WTC11 (cell line): ENCODE measurements at regions not wholly inside any gene's neighbourhood (a gene's known extent, or its start where the extent isn't known, plus 50 kb on each side); places are given as distances from the start of the nearest gene placed in this dataset.

Source experiments
- ATAC-seq: fragments of 200-7000 bp; cut with Tn5 transposase; 2 replicates; pipeline ENCODE4 v1.10.0; 2021; ENCODE audit warnings: mild to moderate bottlenecking, moderate library complexity
- CTCF ChIA-PET: fragments of 300-600 bp; sonication (Branson Sonifier 250); formaldehyde crosslinking; loops from one replicate; lab custom pipeline; 2021; ENCODE audit warnings: antibody characterized with exemption; lab: Charles Lee
- POLR2A ChIA-PET: fragments of 350-600 bp; sonication (Branson Sonifier 250); formaldehyde crosslinking; loops from one replicate; lab custom pipeline; 2021; ENCODE audit warnings: antibody characterized with exemption; lab: Charles Lee
- DNase-seq: peaks from one replicate; pipeline ENCODE4 v3.0.0; 2021; ENCODE audit warnings: low spot score
- H3K27ac Mint-ChIP-seq: 2 replicates; pipeline ENCODE4 v1.8.0; 2021; ENCODE audit warnings: mixed read lengths
- H3K27me3 Mint-ChIP-seq: 2 replicates; pipeline ENCODE4 v1.8.0; 2021; ENCODE audit warnings: low read depth, mild to moderate bottlenecking, moderate library complexity, mixed read lengths
- H3K36me3 Mint-ChIP-seq: 2 replicates; pipeline ENCODE4 v1.8.0; 2021; ENCODE audit warnings: mixed read lengths
- H3K4me1 Mint-ChIP-seq: 2 replicates; pipeline ENCODE4 v1.8.0; 2022; ENCODE audit warnings: mixed read lengths
- H3K4me3 Mint-ChIP-seq: 2 replicates; pipeline ENCODE4 v1.8.0; 2021; ENCODE audit warnings: mild to moderate bottlenecking, moderate library complexity, mixed read lengths
- H3K9me3 Mint-ChIP-seq: 2 replicates; pipeline ENCODE4 v1.8.0; 2021; ENCODE audit warnings: mixed read lengths
- ESRRA ChIP-seq: sonication (generic); formaldehyde crosslinking; IDR thresholded peaks from 2 replicates; pipeline ENCODE4 v1.8.1; 2022; ENCODE audit warnings: mild to moderate bottlenecking, missing genetic modification reagents, borderline replicate concordance
- FOXJ3 ChIP-seq: sonication (generic); formaldehyde crosslinking; IDR thresholded peaks from 2 replicates; pipeline ENCODE4 v1.9.0; 2021; ENCODE audit warnings: missing genetic modification reagents, mild to moderate bottlenecking, borderline replicate concordance
- MXD4 ChIP-seq: fragments of 250-450 bp; sonication (Bioruptor Pico); IDR thresholded peaks from 2 replicates; pipeline ENCODE4 v1.8.0; 2021; ENCODE audit warnings: mild to moderate bottlenecking, moderate library complexity, borderline replicate concordance
- NR1H2 ChIP-seq: sonication (generic); formaldehyde crosslinking; IDR thresholded peaks from 2 replicates; pipeline ENCODE4 v1.9.0; 2021; ENCODE audit warnings: mild to moderate bottlenecking, moderate library complexity, missing genetic modification reagents
- NR2C2 ChIP-seq: sonication (generic); formaldehyde crosslinking; IDR thresholded peaks from 2 replicates; pipeline ENCODE4 v1.8.0; 2022; ENCODE audit warnings: mild to moderate bottlenecking, missing genetic modification reagents
- PRRX2 ChIP-seq: fragments of 250-450 bp; sonication (Bioruptor Pico); IDR thresholded peaks from 2 replicates; pipeline ENCODE4 v1.8.0; 2021; ENCODE audit warnings: mild to moderate bottlenecking
- SMAD3 ChIP-seq: sonication (generic); formaldehyde crosslinking; IDR thresholded peaks from 2 replicates; pipeline ENCODE4 v1.8.0; 2022; ENCODE audit warnings: missing genetic modification reagents, mild to moderate bottlenecking, borderline replicate concordance
- SP1 ChIP-seq: sonication (generic); formaldehyde crosslinking; conservative IDR thresholded peaks from 2 replicates; pipeline ENCODE4 v1.8.1; 2022; ENCODE audit warnings: missing genetic modification reagents
- TEAD1 ChIP-seq: sonication (generic); formaldehyde crosslinking; IDR thresholded peaks from 2 replicates; pipeline ENCODE4 v1.8.0; 2022; ENCODE audit warnings: mild to moderate bottlenecking, missing genetic modification reagents
- ZBTB21 ChIP-seq: sonication (generic); formaldehyde crosslinking; IDR thresholded peaks from 2 replicates; pipeline ENCODE4 v1.8.1; 2023; ENCODE audit warnings: mild to moderate bottlenecking, missing genetic modification reagents, borderline replicate concordance
- ZNF138 ChIP-seq: sonication (generic); formaldehyde crosslinking; conservative IDR thresholded peaks from 2 replicates; pipeline ENCODE4 v1.8.1; 2022; ENCODE audit warnings: mild to moderate bottlenecking, moderate library complexity, missing genetic modification reagents
- ZNF423 ChIP-seq: fragments of 250-450 bp; sonication (Bioruptor Pico); IDR thresholded peaks from 2 replicates; pipeline ENCODE4 v2.1.2; 2022; ENCODE audit warnings: mild to moderate bottlenecking, moderate library complexity
- TF ChIP-seq, protein P1 (sequence below): sonication (generic); formaldehyde crosslinking; IDR thresholded peaks from 2 replicates; pipeline ENCODE4 v1.8.1; 2023; ENCODE audit warnings: mild to moderate bottlenecking, missing genetic modification reagents, moderate library complexity
- TF ChIP-seq, protein P2 (sequence below): sonication (generic); formaldehyde crosslinking; IDR thresholded peaks from 2 replicates; pipeline ENCODE4 v1.8.0; 2023; ENCODE audit warnings: missing genetic modification reagents, mild to moderate bottlenecking, borderline replicate concordance
- TF ChIP-seq, protein P3 (sequence below): sonication (generic); formaldehyde crosslinking; IDR thresholded peaks from 2 replicates; pipeline ENCODE4 v1.8.1; 2023; ENCODE audit warnings: mild to moderate bottlenecking, missing genetic modification reagents, borderline replicate concordance
- TF ChIP-seq, protein P4 (sequence below): sonication (generic); formaldehyde crosslinking; IDR thresholded peaks from 2 replicates; pipeline ENCODE4 v1.8.1; 2023; ENCODE audit warnings: mild to moderate bottlenecking, missing genetic modification reagents
- TF ChIP-seq, protein P5 (sequence below): fragments of 200-600 bp; IDR thresholded peaks from 2 replicates; pipeline ENCODE4 v1.8.0; 2022; ENCODE audit warnings: antibody characterized with exemption
- TF ChIP-seq, protein P6 (sequence below): sonication (generic); formaldehyde crosslinking; IDR thresholded peaks from 2 replicates; pipeline ENCODE4 v1.8.0; 2022; ENCODE audit warnings: mild to moderate bottlenecking, missing genetic modification reagents
- TF ChIP-seq, protein P7 (sequence below): sonication (generic); formaldehyde crosslinking; conservative IDR thresholded peaks from 2 replicates; pipeline ENCODE4 v1.8.1; 2022; ENCODE audit warnings: mild to moderate bottlenecking, missing genetic modification reagents
- TF ChIP-seq, protein P8 (sequence below): sonication (generic); formaldehyde crosslinking; IDR thresholded peaks from 2 replicates; pipeline ENCODE4 v1.8.1; 2022; ENCODE audit warnings: mild to moderate bottlenecking, moderate library complexity, missing genetic modification reagents
- TF ChIP-seq, protein P9 (sequence below): sonication (generic); formaldehyde crosslinking; IDR thresholded peaks from 2 replicates; pipeline ENCODE4 v1.8.0; 2022; ENCODE audit warnings: mild to moderate bottlenecking, missing genetic modification reagents

DNA sequence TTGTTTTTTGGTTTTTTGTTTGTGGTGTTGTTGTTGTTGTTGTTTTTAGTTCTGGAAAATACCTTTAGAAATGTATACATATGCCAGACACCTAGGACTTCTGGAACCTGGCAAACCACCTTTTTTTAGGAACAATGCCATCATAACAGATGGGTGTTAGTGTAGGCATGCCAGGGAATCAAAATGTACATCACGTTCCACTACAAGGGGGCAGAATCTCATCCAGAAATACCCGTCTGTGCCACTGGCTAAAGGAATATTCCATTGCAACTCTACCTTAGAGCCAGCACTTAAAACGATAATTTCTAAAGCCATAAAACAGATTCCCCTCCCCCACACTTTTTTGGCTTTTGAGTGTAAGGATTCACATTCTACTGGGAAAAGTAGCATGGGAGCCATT lies 239.8 kb downstream of the ETV1 start (continued):
- TF ChIP-seq TEAD1 (CRISPR knock-in tag) = no peak
- TF ChIP-seq, protein P1, sequence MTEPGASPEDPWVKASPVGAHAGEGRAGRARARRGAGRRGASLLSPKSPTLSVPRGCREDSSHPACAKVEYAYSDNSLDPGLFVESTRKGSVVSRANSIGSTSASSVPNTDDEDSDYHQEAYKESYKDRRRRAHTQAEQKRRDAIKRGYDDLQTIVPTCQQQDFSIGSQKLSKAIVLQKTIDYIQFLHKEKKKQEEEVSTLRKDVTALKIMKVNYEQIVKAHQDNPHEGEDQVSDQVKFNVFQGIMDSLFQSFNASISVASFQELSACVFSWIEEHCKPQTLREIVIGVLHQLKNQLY (CRISPR knock-in tag) = no peak

DNA sequence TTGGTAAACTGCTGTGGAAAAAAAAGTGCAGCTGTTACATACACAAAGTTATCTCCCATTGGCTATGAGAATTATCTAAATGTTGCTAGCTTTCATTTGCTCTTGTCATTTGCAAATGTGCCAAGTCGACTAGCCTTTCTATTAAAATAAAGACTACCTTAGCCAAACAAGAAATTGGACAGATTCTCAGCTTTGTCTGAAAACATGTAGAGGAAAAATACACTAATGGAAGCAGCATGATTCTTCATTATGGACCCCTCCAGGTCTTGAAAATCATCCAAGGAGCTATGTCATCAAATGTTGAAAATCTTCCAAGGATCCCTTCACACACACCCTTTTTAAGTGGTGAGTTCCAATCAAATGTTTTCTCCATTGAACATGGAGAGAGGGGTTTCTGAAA lies 237.7 kb downstream of the ETV1 start:
- CTCF ChIA-PET = no interaction called here
- Mint-ChIP-seq H3K36me3 (no peaks in the 10 kb centered on the region), H3K9me3 (peaks cover 6% of the 10 kb centered on the region; the same call in 1 of the 2 replicates), H3K27me3 (no peaks in the 10 kb centered on the region), H3K27ac (no peak overlapping the region), H3K4me3 (no peak overlapping the region), H3K4me1 (peaks cover 35% of the 10 kb centered on the region)
- ATAC-seq (no peak), DNase-seq (no peak)
- POLR2A ChIA-PET = no interaction called here
- TF ChIP-seq NR1H2 (no peak), MXD4 (no peak), ESRRA (CRISPR knock-in tag) (no peak), PRRX2 (CRISPR knock-in tag) (no peak), NR2C2 (CRISPR knock-in tag) (no peak), SP1 (CRISPR knock-in tag) (no peak), ZBTB21 (CRISPR knock-in tag) (no peak), ZNF138 (CRISPR knock-in tag) (no peak), ZNF423 (no peak), SMAD3 (CRISPR knock-in tag) (no peak), FOXJ3 (CRISPR knock-in tag) (no peak)
- TF ChIP-seq, protein P2, sequence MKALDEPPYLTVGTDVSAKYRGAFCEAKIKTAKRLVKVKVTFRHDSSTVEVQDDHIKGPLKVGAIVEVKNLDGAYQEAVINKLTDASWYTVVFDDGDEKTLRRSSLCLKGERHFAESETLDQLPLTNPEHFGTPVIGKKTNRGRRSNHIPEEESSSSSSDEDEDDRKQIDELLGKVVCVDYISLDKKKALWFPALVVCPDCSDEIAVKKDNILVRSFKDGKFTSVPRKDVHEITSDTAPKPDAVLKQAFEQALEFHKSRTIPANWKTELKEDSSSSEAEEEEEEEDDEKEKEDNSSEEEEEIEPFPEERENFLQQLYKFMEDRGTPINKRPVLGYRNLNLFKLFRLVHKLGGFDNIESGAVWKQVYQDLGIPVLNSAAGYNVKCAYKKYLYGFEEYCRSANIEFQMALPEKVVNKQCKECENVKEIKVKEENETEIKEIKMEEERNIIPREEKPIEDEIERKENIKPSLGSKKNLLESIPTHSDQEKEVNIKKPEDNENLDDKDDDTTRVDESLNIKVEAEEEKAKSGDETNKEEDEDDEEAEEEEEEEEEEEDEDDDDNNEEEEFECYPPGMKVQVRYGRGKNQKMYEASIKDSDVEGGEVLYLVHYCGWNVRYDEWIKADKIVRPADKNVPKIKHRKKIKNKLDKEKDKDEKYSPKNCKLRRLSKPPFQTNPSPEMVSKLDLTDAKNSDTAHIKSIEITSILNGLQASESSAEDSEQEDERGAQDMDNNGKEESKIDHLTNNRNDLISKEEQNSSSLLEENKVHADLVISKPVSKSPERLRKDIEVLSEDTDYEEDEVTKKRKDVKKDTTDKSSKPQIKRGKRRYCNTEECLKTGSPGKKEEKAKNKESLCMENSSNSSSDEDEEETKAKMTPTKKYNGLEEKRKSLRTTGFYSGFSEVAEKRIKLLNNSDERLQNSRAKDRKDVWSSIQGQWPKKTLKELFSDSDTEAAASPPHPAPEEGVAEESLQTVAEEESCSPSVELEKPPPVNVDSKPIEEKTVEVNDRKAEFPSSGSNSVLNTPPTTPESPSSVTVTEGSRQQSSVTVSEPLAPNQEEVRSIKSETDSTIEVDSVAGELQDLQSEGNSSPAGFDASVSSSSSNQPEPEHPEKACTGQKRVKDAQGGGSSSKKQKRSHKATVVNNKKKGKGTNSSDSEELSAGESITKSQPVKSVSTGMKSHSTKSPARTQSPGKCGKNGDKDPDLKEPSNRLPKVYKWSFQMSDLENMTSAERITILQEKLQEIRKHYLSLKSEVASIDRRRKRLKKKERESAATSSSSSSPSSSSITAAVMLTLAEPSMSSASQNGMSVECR (CRISPR knock-in tag) = no peak
- TF ChIP-seq, protein P3, sequence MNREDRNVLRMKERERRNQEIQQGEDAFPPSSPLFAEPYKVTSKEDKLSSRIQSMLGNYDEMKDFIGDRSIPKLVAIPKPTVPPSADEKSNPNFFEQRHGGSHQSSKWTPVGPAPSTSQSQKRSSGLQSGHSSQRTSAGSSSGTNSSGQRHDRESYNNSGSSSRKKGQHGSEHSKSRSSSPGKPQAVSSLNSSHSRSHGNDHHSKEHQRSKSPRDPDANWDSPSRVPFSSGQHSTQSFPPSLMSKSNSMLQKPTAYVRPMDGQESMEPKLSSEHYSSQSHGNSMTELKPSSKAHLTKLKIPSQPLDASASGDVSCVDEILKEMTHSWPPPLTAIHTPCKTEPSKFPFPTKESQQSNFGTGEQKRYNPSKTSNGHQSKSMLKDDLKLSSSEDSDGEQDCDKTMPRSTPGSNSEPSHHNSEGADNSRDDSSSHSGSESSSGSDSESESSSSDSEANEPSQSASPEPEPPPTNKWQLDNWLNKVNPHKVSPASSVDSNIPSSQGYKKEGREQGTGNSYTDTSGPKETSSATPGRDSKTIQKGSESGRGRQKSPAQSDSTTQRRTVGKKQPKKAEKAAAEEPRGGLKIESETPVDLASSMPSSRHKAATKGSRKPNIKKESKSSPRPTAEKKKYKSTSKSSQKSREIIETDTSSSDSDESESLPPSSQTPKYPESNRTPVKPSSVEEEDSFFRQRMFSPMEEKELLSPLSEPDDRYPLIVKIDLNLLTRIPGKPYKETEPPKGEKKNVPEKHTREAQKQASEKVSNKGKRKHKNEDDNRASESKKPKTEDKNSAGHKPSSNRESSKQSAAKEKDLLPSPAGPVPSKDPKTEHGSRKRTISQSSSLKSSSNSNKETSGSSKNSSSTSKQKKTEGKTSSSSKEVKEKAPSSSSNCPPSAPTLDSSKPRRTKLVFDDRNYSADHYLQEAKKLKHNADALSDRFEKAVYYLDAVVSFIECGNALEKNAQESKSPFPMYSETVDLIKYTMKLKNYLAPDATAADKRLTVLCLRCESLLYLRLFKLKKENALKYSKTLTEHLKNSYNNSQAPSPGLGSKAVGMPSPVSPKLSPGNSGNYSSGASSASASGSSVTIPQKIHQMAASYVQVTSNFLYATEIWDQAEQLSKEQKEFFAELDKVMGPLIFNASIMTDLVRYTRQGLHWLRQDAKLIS (CRISPR knock-in tag) = no peak
- TF ChIP-seq, protein P4, sequence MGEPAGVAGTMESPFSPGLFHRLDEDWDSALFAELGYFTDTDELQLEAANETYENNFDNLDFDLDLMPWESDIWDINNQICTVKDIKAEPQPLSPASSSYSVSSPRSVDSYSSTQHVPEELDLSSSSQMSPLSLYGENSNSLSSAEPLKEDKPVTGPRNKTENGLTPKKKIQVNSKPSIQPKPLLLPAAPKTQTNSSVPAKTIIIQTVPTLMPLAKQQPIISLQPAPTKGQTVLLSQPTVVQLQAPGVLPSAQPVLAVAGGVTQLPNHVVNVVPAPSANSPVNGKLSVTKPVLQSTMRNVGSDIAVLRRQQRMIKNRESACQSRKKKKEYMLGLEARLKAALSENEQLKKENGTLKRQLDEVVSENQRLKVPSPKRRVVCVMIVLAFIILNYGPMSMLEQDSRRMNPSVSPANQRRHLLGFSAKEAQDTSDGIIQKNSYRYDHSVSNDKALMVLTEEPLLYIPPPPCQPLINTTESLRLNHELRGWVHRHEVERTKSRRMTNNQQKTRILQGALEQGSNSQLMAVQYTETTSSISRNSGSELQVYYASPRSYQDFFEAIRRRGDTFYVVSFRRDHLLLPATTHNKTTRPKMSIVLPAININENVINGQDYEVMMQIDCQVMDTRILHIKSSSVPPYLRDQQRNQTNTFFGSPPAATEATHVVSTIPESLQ (CRISPR knock-in tag) = no peak
- TF ChIP-seq, protein P5, sequence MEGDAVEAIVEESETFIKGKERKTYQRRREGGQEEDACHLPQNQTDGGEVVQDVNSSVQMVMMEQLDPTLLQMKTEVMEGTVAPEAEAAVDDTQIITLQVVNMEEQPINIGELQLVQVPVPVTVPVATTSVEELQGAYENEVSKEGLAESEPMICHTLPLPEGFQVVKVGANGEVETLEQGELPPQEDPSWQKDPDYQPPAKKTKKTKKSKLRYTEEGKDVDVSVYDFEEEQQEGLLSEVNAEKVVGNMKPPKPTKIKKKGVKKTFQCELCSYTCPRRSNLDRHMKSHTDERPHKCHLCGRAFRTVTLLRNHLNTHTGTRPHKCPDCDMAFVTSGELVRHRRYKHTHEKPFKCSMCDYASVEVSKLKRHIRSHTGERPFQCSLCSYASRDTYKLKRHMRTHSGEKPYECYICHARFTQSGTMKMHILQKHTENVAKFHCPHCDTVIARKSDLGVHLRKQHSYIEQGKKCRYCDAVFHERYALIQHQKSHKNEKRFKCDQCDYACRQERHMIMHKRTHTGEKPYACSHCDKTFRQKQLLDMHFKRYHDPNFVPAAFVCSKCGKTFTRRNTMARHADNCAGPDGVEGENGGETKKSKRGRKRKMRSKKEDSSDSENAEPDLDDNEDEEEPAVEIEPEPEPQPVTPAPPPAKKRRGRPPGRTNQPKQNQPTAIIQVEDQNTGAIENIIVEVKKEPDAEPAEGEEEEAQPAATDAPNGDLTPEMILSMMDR = no peak
- TF ChIP-seq, protein P6, sequence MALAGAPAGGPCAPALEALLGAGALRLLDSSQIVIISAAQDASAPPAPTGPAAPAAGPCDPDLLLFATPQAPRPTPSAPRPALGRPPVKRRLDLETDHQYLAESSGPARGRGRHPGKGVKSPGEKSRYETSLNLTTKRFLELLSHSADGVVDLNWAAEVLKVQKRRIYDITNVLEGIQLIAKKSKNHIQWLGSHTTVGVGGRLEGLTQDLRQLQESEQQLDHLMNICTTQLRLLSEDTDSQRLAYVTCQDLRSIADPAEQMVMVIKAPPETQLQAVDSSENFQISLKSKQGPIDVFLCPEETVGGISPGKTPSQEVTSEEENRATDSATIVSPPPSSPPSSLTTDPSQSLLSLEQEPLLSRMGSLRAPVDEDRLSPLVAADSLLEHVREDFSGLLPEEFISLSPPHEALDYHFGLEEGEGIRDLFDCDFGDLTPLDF (CRISPR knock-in tag) = no peak
- TF ChIP-seq, protein P7, sequence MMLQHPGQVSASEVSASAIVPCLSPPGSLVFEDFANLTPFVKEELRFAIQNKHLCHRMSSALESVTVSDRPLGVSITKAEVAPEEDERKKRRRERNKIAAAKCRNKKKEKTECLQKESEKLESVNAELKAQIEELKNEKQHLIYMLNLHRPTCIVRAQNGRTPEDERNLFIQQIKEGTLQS (CRISPR knock-in tag) = no peak
- TF ChIP-seq, protein P8, sequence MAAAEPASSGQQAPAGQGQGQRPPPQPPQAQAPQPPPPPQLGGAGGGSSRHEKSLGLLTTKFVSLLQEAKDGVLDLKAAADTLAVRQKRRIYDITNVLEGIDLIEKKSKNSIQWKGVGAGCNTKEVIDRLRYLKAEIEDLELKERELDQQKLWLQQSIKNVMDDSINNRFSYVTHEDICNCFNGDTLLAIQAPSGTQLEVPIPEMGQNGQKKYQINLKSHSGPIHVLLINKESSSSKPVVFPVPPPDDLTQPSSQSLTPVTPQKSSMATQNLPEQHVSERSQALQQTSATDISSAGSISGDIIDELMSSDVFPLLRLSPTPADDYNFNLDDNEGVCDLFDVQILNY (CRISPR knock-in tag) = no peak
- TF ChIP-seq, protein P9, sequence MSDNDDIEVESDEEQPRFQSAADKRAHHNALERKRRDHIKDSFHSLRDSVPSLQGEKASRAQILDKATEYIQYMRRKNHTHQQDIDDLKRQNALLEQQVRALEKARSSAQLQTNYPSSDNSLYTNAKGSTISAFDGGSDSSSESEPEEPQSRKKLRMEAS (CRISPR knock-in tag) = no peak
